ENCODE measurements at regions not wholly inside any gene's neighbourhood (a gene's known extent, or its start where the extent isn't known, plus 50 kb on each side); places are given as distances from the start of the nearest gene placed in this dataset.

DNA sequence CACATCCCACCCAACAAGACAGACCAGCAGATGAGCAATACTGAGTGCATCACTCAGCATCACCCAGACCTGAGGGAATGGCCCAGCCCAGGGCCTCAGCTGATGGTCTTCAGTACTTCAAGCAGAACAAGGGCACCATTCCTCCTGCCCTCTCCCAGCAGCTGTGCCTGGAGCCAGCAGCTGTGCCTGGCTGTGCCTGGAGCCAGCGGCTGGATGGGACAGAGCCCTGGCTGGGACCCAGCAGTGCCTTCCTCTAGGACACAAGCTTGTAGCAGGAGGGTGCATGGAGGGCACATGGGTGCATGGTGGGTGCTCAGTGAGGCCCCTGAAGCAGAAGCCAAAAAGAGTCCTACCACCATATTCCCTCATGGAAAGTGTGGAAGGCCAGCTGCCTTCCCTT is 583.8 kb downstream of the NPHP4 start:
- peaks cover 3% of the 10 kb centered on the region for H3K9me3 Mint-ChIP-seq
- H3K4me1 Mint-ChIP-seq: no peaks in the 10 kb centered on the region
- H3K4me3 Mint-ChIP-seq: no peak overlapping the region
- H3K36me3 Mint-ChIP-seq (ENCODE audit: low read depth): no peaks in the 10 kb centered on the region
- TF ChIP-seq, protein P1, sequence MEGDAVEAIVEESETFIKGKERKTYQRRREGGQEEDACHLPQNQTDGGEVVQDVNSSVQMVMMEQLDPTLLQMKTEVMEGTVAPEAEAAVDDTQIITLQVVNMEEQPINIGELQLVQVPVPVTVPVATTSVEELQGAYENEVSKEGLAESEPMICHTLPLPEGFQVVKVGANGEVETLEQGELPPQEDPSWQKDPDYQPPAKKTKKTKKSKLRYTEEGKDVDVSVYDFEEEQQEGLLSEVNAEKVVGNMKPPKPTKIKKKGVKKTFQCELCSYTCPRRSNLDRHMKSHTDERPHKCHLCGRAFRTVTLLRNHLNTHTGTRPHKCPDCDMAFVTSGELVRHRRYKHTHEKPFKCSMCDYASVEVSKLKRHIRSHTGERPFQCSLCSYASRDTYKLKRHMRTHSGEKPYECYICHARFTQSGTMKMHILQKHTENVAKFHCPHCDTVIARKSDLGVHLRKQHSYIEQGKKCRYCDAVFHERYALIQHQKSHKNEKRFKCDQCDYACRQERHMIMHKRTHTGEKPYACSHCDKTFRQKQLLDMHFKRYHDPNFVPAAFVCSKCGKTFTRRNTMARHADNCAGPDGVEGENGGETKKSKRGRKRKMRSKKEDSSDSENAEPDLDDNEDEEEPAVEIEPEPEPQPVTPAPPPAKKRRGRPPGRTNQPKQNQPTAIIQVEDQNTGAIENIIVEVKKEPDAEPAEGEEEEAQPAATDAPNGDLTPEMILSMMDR (IDR thresholded peaks at IDR 0.05; ENCODE audit: unreplicated experiment in 3 of 3): no peak
- H3K27me3 Mint-ChIP-seq (ENCODE audit: low read depth): peaks cover 15% of the 10 kb centered on the region
- H3K27ac Mint-ChIP-seq: no peak overlapping the region

DNA sequence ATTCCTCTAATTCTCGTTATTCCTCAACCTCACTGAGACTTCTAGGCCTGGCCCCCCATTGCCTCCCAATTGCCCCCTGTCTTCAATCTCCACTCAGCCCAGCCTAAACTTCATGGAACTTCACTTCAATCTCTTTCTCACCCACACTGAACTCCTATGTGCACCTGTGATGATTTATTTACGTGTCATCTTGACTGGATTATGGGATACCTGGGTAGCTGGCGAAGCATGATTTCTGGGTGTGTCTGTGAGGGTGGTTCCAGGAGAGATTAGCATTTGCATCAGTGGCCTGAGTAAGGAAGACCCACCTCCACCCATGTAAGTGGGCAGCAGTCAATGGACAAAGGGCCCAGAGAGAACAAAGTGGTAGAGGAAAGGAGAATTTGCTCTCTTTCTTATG is 587.0 kb downstream of the NPHP4 start:
- Mint-ChIP-seq H3K36me3 (ENCODE audit: low read depth) (no peaks in the 10 kb centered on the region), H3K9me3 (peaks cover 3% of the 10 kb centered on the region), H3K27me3 (ENCODE audit: low read depth) (peaks cover 9% of the 10 kb centered on the region), H3K27ac (no peak overlapping the region), H3K4me3 (no peak overlapping the region), H3K4me1 (no peaks in the 10 kb centered on the region)
- TF ChIP-seq, protein P1 (IDR thresholded peaks at IDR 0.05; ENCODE audit: unreplicated experiment in 3 of 3): no peak

DNA sequence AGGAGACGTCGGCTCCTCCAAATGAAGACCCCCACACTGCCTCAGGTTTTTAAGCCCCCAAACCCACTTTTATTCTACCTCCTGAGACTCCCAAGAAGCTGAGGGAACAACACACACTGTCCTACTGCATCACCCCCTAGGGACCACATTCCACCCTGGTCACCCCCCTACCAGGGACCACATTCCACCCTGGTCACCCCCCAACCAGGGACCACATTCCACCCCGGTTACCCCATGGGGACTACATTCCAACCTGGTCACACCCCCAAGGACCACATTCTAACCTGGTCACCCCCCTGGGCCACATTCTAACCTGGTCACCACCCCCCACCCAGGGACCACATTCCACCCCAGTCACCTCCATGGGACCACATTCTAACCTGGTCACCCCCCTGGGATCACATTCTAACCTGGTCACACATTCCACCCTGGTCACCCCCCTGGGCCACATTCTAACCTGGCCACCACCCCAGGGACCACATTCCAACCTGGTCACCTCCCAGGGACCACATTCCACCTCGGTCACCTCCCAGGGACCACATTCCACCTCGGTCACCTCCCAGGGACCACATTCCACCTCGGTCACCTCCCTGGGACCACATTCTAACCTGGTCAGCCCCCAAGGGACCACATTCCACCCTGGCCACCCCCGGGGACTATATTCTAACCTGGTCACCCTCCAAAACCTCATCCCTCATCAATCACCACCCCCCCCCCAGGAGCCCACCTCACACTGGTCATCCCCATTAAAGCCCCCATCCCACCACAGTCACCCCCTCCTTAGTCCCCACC is 587.6 kb downstream of the NPHP4 start:
- TF ChIP-seq, protein P1 (IDR thresholded peaks at IDR 0.05; ENCODE audit: unreplicated experiment in 3 of 3): no peak
- H3K36me3 Mint-ChIP-seq (ENCODE audit: low read depth): no peaks in the 10 kb centered on the region
- H3K27me3 Mint-ChIP-seq (ENCODE audit: low read depth): peaks cover 9% of the 10 kb centered on the region
- no peak overlapping the region for H3K27ac Mint-ChIP-seq
- no peak overlapping the region for H3K4me3 Mint-ChIP-seq
- peaks cover 3% of the 10 kb centered on the region for H3K9me3 Mint-ChIP-seq
- no peaks in the 10 kb centered on the region for H3K4me1 Mint-ChIP-seq

DNA sequence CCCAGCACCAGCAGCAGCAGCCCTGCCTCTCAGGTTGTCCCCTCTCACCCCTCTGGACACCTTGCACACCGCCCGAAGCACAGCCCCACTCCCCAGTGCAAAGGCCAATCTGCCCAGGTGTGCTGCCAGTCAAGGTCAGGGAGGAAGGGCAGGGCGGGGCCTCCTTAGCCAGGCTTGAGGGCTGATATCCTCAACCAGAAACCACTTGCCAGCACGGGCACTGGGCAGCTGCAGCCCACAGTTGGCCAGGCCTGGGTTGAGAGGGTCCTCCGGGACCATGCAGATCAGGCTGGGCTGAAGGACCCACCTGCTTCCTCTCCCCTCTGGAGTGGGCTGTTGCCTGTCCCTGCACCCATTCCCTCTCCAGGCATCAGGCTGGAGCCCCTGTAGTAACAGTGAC is 588.3 kb downstream of the NPHP4 start:
- H3K4me3 Mint-ChIP-seq: no peak overlapping the region
- no peak overlapping the region for H3K27ac Mint-ChIP-seq
- H3K9me3 Mint-ChIP-seq: peaks cover 3% of the 10 kb centered on the region
- TF ChIP-seq, protein P1 (IDR thresholded peaks at IDR 0.05; ENCODE audit: unreplicated experiment in 3 of 3): no peak
- peaks cover 9% of the 10 kb centered on the region for H3K27me3 Mint-ChIP-seq (ENCODE audit: low read depth)
- H3K4me1 Mint-ChIP-seq: no peaks in the 10 kb centered on the region
- no peaks in the 10 kb centered on the region for H3K36me3 Mint-ChIP-seq (ENCODE audit: low read depth)

- Mint-ChIP-seq H3K9me3 (peaks cover 3% of the 10 kb centered on the region), H3K4me1 (no peaks in the 10 kb centered on the region), H3K36me3 (ENCODE audit: low read depth) (no peaks in the 10 kb centered on the region), H3K27ac (no peak overlapping the region), H3K4me3 (no peak overlapping the region), H3K27me3 (ENCODE audit: low read depth) (peaks cover 9% of the 10 kb centered on the region)
- TF ChIP-seq, protein P1 (IDR thresholded peaks at IDR 0.05; ENCODE audit: unreplicated experiment in 3 of 3): no peak
Observed at GRCh38 chr1:5402618-5403017, 589.6 kb downstream of the NPHP4 start.

DNA sequence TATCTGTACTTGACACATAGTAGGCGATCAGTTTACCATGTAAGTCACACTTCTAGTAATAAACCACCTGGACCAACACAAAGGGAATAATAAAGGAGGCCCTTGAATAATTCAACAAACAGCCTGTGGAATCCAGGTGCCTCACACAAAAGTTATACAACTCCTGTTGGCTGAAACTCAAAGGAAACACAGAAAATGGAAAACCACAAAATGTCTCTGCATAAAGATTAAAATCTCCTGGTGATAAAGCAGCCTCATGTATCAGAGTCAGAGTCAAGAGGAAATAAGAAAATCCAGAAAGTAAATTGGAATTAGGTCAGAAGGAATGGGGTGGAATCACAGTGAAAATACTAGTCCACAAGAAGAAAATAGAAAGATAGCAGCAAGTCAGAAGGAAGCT is 592.5 kb downstream of the NPHP4 start:
- Mint-ChIP-seq H3K36me3 (ENCODE audit: low read depth) (no peaks in the 10 kb centered on the region), H3K4me1 (no peaks in the 10 kb centered on the region), H3K27me3 (ENCODE audit: low read depth) (peaks cover 4% of the 10 kb centered on the region), H3K27ac (no peak overlapping the region), H3K4me3 (no peak overlapping the region), H3K9me3 (no peaks in the 10 kb centered on the region)
- TF ChIP-seq, protein P1 (IDR thresholded peaks at IDR 0.05; ENCODE audit: unreplicated experiment in 3 of 3): no peak
